Erythroblast (primary cell): ENCODE measurements at regions not wholly inside any gene's neighbourhood (a gene's known extent, or its start where the extent isn't known, plus 50 kb on each side); places are given as distances from the start of the nearest gene placed in this dataset.

Experiments
- GATA1 ChIP-seq: IDR thresholded peaks from 2 replicates; pipeline ENCODE4 v1.6.1; 2011; ENCODE audit warnings: low read depth, mild to moderate bottlenecking, control low read depth, low read length, moderate library complexity
- POLR2A ChIP-seq: IDR thresholded peaks from 2 replicates; pipeline ENCODE4 v1.6.1; 2011; ENCODE audit warnings: mild to moderate bottlenecking, low read length

DNA sequence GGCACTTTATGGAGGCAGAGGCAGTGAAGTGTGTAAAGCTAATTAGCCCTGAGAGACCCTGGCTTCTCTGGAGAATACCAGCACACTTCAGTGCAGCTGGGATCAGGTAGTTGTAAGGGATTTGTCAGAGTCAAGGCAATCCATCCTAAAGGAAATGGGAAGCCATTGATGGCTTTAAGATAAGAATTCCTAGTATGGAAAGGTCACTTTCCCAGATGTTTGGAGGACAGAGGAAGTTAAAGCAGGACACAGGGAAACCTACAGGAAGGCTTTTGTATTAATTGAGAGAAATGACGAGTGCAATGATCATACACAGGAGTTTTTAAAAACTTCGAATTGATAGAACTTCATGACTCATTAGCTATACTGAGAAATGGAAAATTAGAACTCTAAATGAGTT is 254.4 kb downstream of the SLC16A7 start:
- TF ChIP-seq POLR2A (no peak), GATA1 (no peak)
